BE2C (cell line): ENCODE measurements at regions not wholly inside any gene's neighbourhood (a gene's known extent, or its start where the extent isn't known, plus 50 kb on each side); places are given as distances from the start of the nearest gene placed in this dataset.

Experiments
- DNase-seq: peaks from one replicate; pipeline ENCODE4 v3.0.0-alpha.2; 2020
- H3K27me3 ChIP-seq: fragments of 250-450 bp; sonication (Bioruptor Pico); 2 replicates; pipeline ENCODE4 v1.5.1; 2020; ENCODE audit warnings: mild to moderate bottlenecking
- H3K36me3 ChIP-seq: fragments of 250-450 bp; sonication (Bioruptor Pico); 2 replicates; pipeline ENCODE4 v1.5.1; 2020; ENCODE audit warnings: mild to moderate bottlenecking
- H3K4me1 ChIP-seq: fragments of 250-450 bp; sonication (Bioruptor Pico); 2 replicates; pipeline ENCODE4 v1.5.1; 2020
- H3K4me3 ChIP-seq: 2 replicates; pipeline ENCODE4 v1.5.1; 2011; ENCODE audit warnings: low read depth, low read length
- H3K9me3 ChIP-seq: fragments of 250-450 bp; sonication (Bioruptor Pico); 2 replicates; pipeline ENCODE4 v1.5.1; 2020
- TF ChIP-seq, protein P1 (sequence below): IDR thresholded peaks from 2 replicates; pipeline ENCODE4 v1.5.1; 2012; ENCODE audit warnings: mild to moderate bottlenecking, low read depth, low read length

GRCh38 chr6:139967497-139967896 lies 593.0 kb upstream of the CITED2 start:
- TF ChIP-seq, protein P1, sequence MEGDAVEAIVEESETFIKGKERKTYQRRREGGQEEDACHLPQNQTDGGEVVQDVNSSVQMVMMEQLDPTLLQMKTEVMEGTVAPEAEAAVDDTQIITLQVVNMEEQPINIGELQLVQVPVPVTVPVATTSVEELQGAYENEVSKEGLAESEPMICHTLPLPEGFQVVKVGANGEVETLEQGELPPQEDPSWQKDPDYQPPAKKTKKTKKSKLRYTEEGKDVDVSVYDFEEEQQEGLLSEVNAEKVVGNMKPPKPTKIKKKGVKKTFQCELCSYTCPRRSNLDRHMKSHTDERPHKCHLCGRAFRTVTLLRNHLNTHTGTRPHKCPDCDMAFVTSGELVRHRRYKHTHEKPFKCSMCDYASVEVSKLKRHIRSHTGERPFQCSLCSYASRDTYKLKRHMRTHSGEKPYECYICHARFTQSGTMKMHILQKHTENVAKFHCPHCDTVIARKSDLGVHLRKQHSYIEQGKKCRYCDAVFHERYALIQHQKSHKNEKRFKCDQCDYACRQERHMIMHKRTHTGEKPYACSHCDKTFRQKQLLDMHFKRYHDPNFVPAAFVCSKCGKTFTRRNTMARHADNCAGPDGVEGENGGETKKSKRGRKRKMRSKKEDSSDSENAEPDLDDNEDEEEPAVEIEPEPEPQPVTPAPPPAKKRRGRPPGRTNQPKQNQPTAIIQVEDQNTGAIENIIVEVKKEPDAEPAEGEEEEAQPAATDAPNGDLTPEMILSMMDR = no peak
- H3K4me3 ChIP-seq = no peak overlapping the region
- peaks cover 7% of the 10 kb centered on the region for H3K4me1 ChIP-seq
- no peak for DNase-seq
- H3K27me3 ChIP-seq = no peaks in the 10 kb centered on the region
- H3K36me3 ChIP-seq = no peaks in the 10 kb centered on the region
- H3K9me3 ChIP-seq = no peaks in the 10 kb centered on the region

- H3K36me3 ChIP-seq = no peaks in the 10 kb centered on the region
- H3K4me1 ChIP-seq = peaks cover 9% of the 10 kb centered on the region
- H3K4me3 ChIP-seq = no peak overlapping the region
- H3K9me3 ChIP-seq = no peaks in the 10 kb centered on the region
- TF ChIP-seq, protein P1 = no peak
- H3K27me3 ChIP-seq = no peaks in the 10 kb centered on the region
- no peak for DNase-seq
Measured at GRCh38 chr6:139965393-139965792, 590.9 kb upstream of the CITED2 start.

DNA sequence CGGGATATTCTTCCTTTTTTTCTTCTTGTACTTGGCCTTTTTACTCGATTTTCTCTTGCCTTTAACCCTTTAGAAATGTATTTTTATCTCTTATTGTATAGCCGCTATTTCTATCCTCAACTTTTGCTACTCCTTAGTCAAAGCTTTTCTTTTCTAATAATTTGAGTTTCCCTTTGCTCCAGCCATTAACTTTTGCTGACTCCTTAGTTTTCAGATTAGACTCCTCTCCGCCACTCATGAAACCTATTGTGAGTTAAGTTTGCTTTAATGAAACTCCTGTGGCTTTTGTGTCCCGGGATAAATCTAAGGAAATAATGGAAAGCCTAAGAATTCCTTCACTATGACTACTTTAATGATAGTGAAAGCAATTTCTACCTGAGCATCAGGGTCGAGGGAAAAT lies 590.3 kb upstream of the CITED2 start:
- H3K27me3 ChIP-seq = no peaks in the 10 kb centered on the region
- peaks cover 9% of the 10 kb centered on the region for H3K4me1 ChIP-seq
- no peaks in the 10 kb centered on the region for H3K36me3 ChIP-seq
- H3K4me3 ChIP-seq = no peak overlapping the region
- H3K9me3 ChIP-seq = no peaks in the 10 kb centered on the region
- TF ChIP-seq, protein P1 = no peak
- DNase-seq = no peak

DNA sequence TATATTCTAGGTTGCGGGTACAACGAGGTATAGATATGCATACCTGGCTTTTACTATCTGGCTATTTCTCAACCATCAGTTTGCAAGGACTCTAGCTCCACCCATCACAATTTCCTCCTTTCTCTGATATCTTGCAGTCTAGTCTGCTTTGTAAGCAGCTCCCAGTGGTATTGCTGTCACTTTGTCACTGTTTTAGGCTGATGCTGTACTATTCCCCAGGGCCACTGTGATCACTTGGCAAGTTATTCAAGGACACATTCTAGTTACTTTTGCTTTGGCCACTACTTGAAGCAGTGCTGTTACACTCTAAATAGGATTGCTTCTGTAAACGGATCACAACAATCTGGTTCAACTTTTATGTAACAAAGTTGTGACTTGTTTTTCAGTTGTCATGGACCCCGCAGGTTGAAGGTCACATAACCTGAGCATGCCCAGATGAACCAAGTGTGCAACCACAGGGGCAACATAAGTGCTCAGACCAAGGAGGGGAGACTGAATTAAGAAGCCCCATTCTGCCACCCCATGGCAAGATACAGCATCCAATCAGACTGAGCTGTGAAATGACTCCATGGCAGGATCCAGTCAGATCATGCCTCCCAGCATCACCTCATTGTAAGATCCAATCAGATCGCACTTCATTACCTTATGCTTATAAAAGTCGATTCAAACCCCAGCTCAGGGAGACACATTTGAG lies 588.4 kb upstream of the CITED2 start:
- TF ChIP-seq, protein P1 = no peak
- H3K4me3 ChIP-seq = no peak overlapping the region
- H3K27me3 ChIP-seq = no peaks in the 10 kb centered on the region
- no peaks in the 10 kb centered on the region for H3K9me3 ChIP-seq
- H3K4me1 ChIP-seq = peaks cover 9% of the 10 kb centered on the region
- H3K36me3 ChIP-seq = no peaks in the 10 kb centered on the region
- peak; percentile 21 for DNase-seq

DNA sequence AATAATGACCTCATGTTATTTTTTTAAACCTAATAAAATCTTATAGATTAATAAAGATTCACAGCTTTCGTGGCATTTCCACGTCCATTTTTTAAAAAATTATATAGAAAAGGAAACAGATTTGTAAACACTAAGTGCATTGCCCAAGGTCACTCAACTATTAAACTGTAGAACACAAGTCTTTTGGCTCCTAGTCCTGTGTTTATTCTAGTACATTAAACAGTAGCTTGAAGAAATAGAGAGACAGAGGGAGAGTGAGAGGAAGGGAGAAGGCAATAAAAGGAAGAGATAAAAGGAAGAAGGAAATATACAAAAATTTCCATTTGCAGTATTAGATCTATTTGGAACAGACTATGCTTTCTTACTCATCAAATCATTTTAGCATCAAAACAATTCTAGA lies 586.7 kb upstream of the CITED2 start:
- DNase-seq = no peak
- Histone ChIP-seq H3K4me3 (no peak overlapping the region), H3K36me3 (no peaks in the 10 kb centered on the region), H3K4me1 (peaks cover 9% of the 10 kb centered on the region), H3K27me3 (no peaks in the 10 kb centered on the region), H3K9me3 (no peaks in the 10 kb centered on the region)
- TF ChIP-seq, protein P1 = no peak

GRCh38 chr6:139960671-139961070 lies 586.2 kb upstream of the CITED2 start:
- no peak overlapping the region for H3K4me3 ChIP-seq
- H3K27me3 ChIP-seq = no peaks in the 10 kb centered on the region
- H3K36me3 ChIP-seq = no peaks in the 10 kb centered on the region
- no peak for DNase-seq
- no peaks in the 10 kb centered on the region for H3K9me3 ChIP-seq
- peaks cover 9% of the 10 kb centered on the region for H3K4me1 ChIP-seq
- TF ChIP-seq, protein P1 = no peak
